SIG-M5 (cell line): ENCODE measurements at regions not wholly inside any gene's neighbourhood (a gene's known extent, or its start where the extent isn't known, plus 50 kb on each side); places are given as distances from the start of the nearest gene placed in this dataset.

ENCODE experiments used
- DNase-seq: peaks from one replicate; lab custom pipeline; 2025; lab: John Stamatoyannopoulos, UW

DNA sequence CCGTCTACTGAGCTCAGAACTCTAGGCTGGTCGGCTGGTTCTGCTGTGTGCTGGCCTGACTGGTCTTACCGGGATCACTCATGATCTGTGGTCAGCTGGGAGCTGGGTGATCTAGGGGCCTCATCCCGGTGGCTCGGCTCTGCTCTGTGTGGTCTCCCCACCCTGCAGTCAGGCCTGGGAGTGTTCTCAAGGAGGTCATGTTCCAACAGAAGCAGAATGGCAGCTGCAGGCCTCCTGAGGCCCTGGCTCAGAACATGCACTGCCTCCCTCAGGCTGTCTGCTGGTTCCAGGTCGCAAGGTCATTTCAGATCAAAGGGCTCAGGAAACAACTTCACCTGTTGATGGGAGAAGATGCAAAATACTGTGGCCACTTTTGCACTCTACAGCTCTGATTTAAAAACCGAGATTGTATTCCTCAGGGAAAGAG is 81.1 kb upstream of the RFX8 start:
- no peak for DNase-seq

DNA sequence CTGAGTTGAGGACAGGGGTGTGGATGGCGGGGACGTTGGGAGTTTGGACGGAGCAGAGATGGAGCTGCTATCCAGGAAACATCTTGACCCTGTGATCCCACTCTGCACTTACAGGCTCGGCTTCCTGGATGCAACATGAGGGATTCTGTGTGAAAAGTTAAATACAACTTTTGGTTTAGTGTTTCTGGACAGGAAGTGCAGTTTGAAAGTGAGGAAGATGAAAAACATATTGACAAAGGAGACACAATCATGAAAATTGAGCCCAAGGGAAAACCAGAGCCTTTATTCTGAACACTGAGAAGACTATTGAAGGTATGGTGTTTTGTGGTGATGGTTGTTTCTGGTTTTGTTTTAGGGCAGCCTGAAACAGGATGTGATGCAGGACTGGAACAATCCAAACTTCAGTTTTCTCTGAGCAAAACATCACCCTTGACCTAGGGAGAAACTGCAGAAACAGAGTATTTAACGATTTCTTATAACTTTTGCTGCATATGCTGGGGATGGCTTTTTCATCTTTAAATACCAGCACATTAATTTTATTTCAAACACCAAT is 76.5 kb upstream of the RFX8 start:
- DNase-seq, result no peak

DNA sequence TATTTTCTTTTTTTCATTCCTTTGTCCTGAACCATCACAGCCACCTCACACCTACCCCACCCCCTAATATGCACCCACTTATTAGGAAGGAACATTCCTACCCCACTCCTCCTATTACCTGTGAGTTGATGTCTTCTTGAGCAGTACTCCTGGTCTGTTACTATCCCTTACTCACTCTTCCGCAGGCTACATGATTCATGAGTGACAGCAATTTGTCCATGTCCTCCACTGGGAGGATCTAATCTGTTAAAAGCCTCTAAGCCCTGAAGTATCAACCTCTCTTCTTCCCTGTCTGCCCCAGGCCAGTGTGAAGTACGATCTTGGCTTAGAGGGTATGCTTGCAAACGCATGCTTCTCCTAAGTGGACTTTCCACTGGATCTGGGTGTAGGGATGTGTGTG is 75.6 kb upstream of the RFX8 start:
- DNase-seq, result no peak

DNA sequence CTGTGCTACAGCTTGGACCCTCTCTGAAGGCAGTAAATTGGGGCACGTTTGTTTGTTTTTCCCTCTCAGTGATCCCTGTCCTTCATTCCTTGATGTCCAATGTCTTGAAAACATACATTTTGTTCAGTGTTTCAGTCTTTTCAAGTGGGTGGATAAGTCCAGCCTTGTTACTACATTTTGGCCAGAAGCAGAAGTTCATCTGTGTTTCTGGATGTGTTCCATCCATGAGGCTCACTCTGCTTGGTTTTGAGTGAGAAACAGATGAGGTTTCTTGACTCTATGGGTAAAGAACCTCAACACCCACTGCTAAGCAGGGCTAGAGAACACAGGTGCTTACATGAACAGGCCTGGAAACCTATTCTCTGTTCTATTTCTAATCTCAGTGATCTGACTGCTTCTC is 74.5 kb upstream of the RFX8 start:
- DNase-seq, result no peak

DNA sequence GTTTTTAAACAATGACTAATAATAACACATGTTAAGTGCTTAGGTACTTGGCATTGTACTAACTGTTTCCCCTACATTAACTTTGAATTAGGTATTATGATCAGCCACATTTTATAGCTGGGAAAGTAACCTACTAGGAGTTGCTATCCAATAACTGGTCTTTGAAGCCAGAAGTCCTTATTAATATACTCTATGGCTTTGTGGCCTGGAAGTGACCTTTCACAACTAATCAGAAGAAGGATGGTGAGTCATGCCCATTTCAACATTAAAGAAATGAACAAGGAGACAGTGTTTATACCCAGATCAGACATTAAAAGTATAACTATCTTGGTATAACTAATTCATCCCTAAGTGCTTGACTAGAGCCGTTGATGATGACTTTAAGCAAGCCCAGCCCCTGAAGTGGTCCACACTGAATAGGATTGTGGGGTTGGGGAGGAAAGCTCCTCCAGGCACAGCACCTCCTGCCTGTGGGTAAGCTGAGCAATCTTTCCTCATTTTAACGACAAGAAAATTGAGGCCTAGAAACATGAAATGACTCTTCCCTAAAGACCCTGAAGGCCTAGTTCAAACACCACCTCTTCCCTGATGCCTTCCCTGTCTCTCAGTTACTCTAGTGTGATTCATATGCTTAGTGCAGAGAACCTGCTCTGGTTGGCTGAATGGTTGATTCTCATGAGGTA is 71.6 kb upstream of the RFX8 start:
- DNase-seq, result no peak

DNA sequence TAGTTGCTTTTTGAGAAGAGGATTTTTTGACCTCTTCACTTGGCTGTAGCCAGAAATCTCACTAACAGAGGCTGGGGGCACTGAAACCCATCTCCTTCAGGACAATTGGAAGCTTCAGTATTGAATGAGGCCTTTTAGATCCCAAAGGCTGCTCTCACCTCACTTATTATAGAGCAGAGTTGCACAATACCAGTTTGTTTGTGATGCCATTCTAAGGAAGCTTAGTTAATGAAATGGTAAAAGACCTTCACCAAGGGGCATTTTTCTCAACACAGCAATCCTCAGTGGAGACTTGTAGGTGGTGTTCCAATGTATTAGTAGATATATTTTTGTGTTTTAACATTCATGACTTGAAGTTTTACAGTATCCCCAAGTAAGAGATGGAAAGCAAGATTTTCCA is 71.0 kb upstream of the RFX8 start:
- no peak for DNase-seq

DNA sequence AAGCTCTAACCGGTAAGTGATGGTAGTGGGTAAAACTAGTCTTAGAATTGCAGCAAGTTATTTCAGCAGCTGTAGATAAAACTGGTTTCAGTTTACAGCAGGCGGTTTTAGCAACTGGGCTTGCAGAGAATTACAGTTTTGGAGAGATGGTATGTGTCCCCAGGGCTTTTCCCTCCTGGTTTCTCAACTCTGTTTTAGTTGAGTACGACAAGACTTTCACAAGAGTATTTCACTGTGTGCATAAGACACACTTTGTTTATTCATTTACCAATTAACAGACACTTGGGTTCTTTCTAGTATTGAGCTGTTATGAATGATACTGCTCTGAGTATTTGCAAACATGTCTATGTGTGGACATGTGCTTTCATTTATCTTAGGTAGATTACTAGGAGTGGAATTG is 65.6 kb upstream of the RFX8 start:
- no peak for DNase-seq

DNA sequence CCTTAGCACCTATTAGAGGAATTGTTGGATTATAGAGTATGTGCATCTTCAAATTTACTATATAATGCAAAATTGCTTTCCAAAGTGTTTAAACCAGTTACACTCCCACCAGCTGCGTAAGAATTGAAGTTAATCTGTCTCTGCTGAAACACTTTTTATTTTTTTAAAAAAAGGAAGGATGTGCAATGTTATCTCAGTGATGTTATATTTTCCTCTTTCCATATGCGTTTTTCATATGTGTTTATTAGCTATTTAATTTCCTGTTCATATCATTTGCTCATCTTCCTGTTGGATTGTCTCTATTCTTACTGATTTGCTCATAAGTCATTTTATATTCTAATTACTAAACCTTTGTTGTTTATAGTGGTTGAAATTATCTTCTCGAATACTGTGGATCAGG is 63.2 kb upstream of the RFX8 start:
- DNase-seq, result no peak

DNA sequence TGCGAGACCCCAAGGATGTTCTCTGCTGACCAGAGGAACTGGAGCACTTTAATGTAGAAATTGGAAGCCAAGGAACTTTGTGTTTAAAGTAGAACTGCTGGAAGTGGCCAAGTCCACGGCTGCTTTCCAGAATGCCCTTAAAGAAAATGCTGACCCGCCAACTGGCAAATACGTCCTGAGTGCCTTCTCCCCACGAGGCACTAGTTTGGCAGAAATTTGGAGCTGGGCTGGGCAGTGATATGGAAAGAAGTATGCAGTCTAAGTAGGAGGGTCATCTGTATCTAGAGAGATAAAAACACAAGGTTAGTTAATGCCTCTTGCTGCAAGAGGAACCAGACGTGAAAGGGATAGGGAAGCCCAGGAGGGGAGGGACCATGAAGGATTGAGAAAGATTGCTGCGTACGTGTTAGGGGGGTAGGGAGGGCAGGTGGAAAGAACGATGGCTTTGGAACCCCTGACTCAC is 59.3 kb upstream of the RFX8 start:
- no peak for DNase-seq

DNA sequence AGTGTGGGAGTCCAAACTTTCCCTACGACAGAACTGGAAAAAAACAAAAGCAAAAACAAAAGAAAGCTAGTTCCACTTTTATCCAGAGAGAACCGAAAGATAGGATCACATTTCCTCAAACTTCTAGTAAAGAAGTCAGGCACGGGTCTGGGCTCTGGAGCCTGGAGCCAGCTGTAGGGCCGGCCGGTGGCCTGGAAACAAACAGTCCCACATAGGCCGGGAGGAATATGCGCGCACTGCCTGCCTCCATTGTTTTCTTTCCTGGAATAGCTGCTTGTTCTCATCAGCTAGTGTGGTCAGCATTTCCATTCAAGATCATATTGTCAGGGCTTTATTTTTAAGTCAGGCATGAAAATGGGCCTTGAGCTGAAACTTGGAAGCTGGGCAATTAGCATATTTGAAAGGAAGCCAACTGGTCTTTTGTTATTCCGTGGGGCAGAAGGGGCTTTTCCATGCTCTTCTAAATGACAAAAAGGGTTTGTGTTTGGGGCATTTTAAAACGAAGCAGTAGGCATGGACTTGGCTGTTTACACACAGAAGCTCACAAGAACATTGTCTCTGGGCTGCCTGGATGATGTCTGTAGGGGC is 58.7 kb upstream of the RFX8 start:
- no peak for DNase-seq

DNA sequence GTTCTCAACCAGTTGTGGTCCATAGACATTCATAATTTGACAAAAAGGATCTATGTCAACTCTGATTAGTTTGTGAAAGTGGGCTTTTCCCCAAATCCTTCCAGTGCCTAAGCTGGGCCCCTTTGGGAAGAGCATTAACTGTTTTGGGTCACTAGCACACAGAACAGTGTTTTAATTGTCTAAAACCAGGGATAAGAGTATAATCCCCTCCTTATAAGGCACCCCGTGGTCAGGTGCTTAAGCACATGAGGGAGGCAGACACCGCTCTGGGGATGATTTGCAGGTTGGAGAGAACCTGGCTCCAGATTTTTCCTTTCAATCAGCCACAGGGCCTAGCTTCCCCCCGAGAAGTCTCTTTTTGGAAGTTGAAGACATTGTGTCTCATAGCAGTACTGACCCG is 53.6 kb upstream of the RFX8 start:
- no peak for DNase-seq

DNA sequence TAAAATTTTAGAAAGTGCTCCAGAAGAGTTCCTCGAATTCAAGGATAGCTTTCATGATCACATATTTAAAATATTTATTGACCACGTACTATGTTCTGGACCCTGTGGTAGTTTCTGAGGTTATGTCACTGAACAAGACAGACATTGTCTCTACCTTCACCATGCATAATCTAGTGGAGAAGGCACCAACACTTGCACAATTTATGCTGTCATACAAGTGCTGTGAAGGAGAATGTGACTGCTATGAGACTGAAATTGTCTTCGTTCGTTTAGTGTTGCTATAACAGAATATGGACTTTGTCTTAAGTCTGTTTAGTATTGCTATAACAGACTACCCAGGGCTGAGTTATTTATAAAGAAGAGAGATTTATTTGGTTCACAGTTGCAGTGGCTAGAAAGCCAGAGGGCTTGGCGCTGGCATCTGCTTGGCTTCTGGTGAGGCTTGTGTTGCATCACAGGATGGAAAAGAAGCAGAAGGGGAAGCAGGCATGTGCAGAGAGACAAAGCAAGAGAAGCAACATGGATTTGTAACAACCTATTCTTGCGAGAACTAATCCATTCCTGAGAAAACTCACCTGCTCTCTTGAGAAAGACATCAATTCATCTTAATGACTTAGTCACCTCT is 50.0 kb upstream of the RFX8 start:
- DNase-seq, result peak; percentile 62
